ENCODE measurements at regions not wholly inside any gene's neighbourhood (a gene's known extent, or its start where the extent isn't known, plus 50 kb on each side); places are given as distances from the start of the nearest gene placed in this dataset.

GRCh38 chr18:67919316-67919715, 402.8 kb upstream of the DSEL start:
- TF ChIP-seq, protein P1, sequence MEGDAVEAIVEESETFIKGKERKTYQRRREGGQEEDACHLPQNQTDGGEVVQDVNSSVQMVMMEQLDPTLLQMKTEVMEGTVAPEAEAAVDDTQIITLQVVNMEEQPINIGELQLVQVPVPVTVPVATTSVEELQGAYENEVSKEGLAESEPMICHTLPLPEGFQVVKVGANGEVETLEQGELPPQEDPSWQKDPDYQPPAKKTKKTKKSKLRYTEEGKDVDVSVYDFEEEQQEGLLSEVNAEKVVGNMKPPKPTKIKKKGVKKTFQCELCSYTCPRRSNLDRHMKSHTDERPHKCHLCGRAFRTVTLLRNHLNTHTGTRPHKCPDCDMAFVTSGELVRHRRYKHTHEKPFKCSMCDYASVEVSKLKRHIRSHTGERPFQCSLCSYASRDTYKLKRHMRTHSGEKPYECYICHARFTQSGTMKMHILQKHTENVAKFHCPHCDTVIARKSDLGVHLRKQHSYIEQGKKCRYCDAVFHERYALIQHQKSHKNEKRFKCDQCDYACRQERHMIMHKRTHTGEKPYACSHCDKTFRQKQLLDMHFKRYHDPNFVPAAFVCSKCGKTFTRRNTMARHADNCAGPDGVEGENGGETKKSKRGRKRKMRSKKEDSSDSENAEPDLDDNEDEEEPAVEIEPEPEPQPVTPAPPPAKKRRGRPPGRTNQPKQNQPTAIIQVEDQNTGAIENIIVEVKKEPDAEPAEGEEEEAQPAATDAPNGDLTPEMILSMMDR (IDR thresholded peaks at IDR 0.05; ENCODE audit: low read depth, low read length), result no peak
- no peak for TF ChIP-seq EZH2phosphoT487 (IDR thresholded peaks at IDR 0.05; ENCODE audit: low read depth)

Data from OCI-LY3 (cell line).